ENCODE measurements at regions not wholly inside any gene's neighbourhood (a gene's known extent, or its start where the extent isn't known, plus 50 kb on each side); places are given as distances from the start of the nearest gene placed in this dataset.

- Histone ChIP-seq H3K9me3 (ENCODE audit: control insufficient read depth, insufficient read depth, low read length) (peaks cover 7% of the 10 kb centered on the region), H3K4me1 (ENCODE audit: control insufficient read depth, insufficient read depth, low read length) (no peaks in the 10 kb centered on the region), H2AK5ac (ENCODE audit: low read depth, low read length) (no peak overlapping the region), H3K56ac (ENCODE audit: extremely low read depth, insufficient read depth, low read length) (no peak overlapping the region), H2AFZ (replicated peaks; ENCODE audit: low read length, poor library complexity) (no peak overlapping the region), H3K36me3 (ENCODE audit: control insufficient read depth, insufficient read depth, low read length) (no peaks in the 10 kb centered on the region), H3K9ac (ENCODE audit: low read depth, low read length) (no peak overlapping the region), H2BK120ac (ENCODE audit: low read depth, low read length) (no peak overlapping the region), H3K23ac (ENCODE audit: low read depth, low read length) (no peak overlapping the region), H2AK9ac (replicated peaks; ENCODE audit: low read depth, low read length, poor library complexity) (no peak overlapping the region), H3K79me1 (ENCODE audit: low read depth in 1 of 2, low read length in 2 of 2) (no peaks in the 10 kb centered on the region), H2BK15ac (ENCODE audit: low read depth, low read length) (no peak overlapping the region), H3K27ac (ENCODE audit: insufficient read depth, low read length) (no peak overlapping the region), H4K5ac (ENCODE audit: low read depth, low read length) (no peak overlapping the region), H3K4ac (ENCODE audit: low read depth, low read length) (no peak overlapping the region), H3K4me2 (ENCODE audit: low read depth, low read length) (no peak overlapping the region), H4K8ac (ENCODE audit: low read depth in 2 of 2, low read length in 2 of 2) (no peak overlapping the region), H3K18ac (ENCODE audit: low read depth, low read length) (no peak overlapping the region), H2BK5ac (ENCODE audit: low read depth, low read length, poor library complexity, severe bottlenecking) (no peak overlapping the region), H4K91ac (ENCODE audit: insufficient read depth, low read depth, low read length) (no peak overlapping the region), H4K20me1 (ENCODE audit: insufficient read depth, low read length) (no peaks in the 10 kb centered on the region), H3K27me3 (ENCODE audit: control insufficient read depth, insufficient read depth, low read length) (no peaks in the 10 kb centered on the region), H3K9me1 (ENCODE audit: insufficient read depth, low read length) (no peaks in the 10 kb centered on the region), H3K14ac (replicated peaks; ENCODE audit: low read depth, low read length) (no peak overlapping the region), H2BK20ac (ENCODE audit: low read depth, low read length) (no peak overlapping the region), H3K4me3 (ENCODE audit: insufficient read depth, low read depth, low read length) (no peak overlapping the region)
- no TSS peak for BruUV-seq (replicated peaks)
- TF ChIP-seq CHD1 (IDR thresholded peaks at IDR 0.05; ENCODE audit: low read depth, low read length) = no peak
- no peak for TF ChIP-seq MXI1 (IDR thresholded peaks at IDR 0.05; ENCODE audit: borderline replicate concordance, low read depth, low read length)
- TF ChIP-seq, protein P1, sequence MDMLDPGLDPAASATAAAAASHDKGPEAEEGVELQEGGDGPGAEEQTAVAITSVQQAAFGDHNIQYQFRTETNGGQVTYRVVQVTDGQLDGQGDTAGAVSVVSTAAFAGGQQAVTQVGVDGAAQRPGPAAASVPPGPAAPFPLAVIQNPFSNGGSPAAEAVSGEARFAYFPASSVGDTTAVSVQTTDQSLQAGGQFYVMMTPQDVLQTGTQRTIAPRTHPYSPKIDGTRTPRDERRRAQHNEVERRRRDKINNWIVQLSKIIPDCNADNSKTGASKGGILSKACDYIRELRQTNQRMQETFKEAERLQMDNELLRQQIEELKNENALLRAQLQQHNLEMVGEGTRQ (IDR thresholded peaks at IDR 0.05; ENCODE audit: low read depth, low read length) = no peak
- TF ChIP-seq MAZ (IDR thresholded peaks at IDR 0.05; ENCODE audit: borderline replicate concordance, low read depth, low read length) = no peak
- TF ChIP-seq RCOR1 (IDR thresholded peaks at IDR 0.05; ENCODE audit: insufficient replicate concordance, low read length) = no peak
- TF ChIP-seq SMC3 (IDR thresholded peaks at IDR 0.05; ENCODE audit: low read depth, low read length) = no peak
- no peak for TF ChIP-seq RAD21 (IDR thresholded peaks at IDR 0.05; ENCODE audit: low read length)
- no peak for TF ChIP-seq ELK1 (IDR thresholded peaks at IDR 0.05; ENCODE audit: borderline replicate concordance, low read depth, low read length)
- no peak for TF ChIP-seq BHLHE40 (IDR thresholded peaks at IDR 0.05; ENCODE audit: low read depth, low read length)
- no peak for TF ChIP-seq FOS (IDR thresholded peaks at IDR 0.05; ENCODE audit: low read depth, low read length)
- no peak for TF ChIP-seq RFX5 (IDR thresholded peaks at IDR 0.05; ENCODE audit: low read depth, low read length)
- TF ChIP-seq POLR2A (IDR thresholded peaks at IDR 0.05; ENCODE audit: low read depth, low read length) = no peak
- TF ChIP-seq, protein P2, sequence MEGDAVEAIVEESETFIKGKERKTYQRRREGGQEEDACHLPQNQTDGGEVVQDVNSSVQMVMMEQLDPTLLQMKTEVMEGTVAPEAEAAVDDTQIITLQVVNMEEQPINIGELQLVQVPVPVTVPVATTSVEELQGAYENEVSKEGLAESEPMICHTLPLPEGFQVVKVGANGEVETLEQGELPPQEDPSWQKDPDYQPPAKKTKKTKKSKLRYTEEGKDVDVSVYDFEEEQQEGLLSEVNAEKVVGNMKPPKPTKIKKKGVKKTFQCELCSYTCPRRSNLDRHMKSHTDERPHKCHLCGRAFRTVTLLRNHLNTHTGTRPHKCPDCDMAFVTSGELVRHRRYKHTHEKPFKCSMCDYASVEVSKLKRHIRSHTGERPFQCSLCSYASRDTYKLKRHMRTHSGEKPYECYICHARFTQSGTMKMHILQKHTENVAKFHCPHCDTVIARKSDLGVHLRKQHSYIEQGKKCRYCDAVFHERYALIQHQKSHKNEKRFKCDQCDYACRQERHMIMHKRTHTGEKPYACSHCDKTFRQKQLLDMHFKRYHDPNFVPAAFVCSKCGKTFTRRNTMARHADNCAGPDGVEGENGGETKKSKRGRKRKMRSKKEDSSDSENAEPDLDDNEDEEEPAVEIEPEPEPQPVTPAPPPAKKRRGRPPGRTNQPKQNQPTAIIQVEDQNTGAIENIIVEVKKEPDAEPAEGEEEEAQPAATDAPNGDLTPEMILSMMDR (conservative IDR thresholded peaks at IDR 0.05; ENCODE audit: low read depth, low read length) = no peak
- no peak for TF ChIP-seq CEBPB (IDR thresholded peaks at IDR 0.05; ENCODE audit: low read depth, low read length)
- ATAC-seq (ENCODE audit: low read depth) (no peak), DNase-seq (no peak)
- POLR2A ChIA-PET (ENCODE audit: unreplicated experiment) = no interaction called here
- intact Hi-C loops (cut with micrococcal nuclease) (no loop called here), dilution Hi-C loops (cut with HindIII; ENCODE audit: low sequenced_read_pairs, unreplicated experiment) (no loop called here), in situ Hi-C loops (cut with MboI; ENCODE audit: low sequenced_read_pairs) (no loop called here)
- WGBS, 2 experiments (ENCODE audit: extremely low coverage in 2 of 2, insufficient read length in 1 of 2) = no CpG with 5 or more reads among the region's 2 CpGs
- CTCF ChIA-PET = no interaction called here
These were observed 187.7 kb downstream of the CHRM3 start for GRCh38 chr1:239574112-239574511.

Data from IMR-90 (cell line).